GM23338 (cell line): ENCODE measurements at regions not wholly inside any gene's neighbourhood (a gene's known extent, or its start where the extent isn't known, plus 50 kb on each side); places are given as distances from the start of the nearest gene placed in this dataset.

Experiments
- ATAC-seq: fragments of 200-7000 bp; cut with Tn5 transposase; 3 replicates; pipeline ENCODE4 v1.9.1; 2020
- DNase-seq: peaks from one replicate; pipeline ENCODE4 v3.0.0-alpha.2; 2015; ENCODE audit warnings: low spot score
- H2AFZ ChIP-seq: fragments of 200-600 bp; sonication (generic); 2 replicates; pipeline ENCODE4 v1.8.0; 2016; ENCODE audit warnings: antibody characterized with exemption, mild to moderate bottlenecking, moderate library complexity
- H3F3A ChIP-seq: fragments of 200-600 bp; sonication (generic); replicated peaks from 2 replicates; pipeline ENCODE4 v1.8.0; 2017; ENCODE audit warnings: antibody characterized with exemption, mixed run types, low read depth
- H3K27ac ChIP-seq: fragments of 200-600 bp; sonication (generic); 2 replicates; pipeline ENCODE4 v1.6.1; 2016; ENCODE audit warnings: low read depth
- H3K27me3 ChIP-seq: fragments of 200-600 bp; sonication (generic); 2 replicates; pipeline ENCODE4 v1.8.0; 2016; ENCODE audit warnings: mild to moderate bottlenecking, mixed run types, moderate library complexity; ENCODE audit not compliant: insufficient read depth
- H3K36me3 ChIP-seq: fragments of 200-600 bp; sonication (generic); 2 replicates; pipeline ENCODE4 v1.8.0; 2016; ENCODE audit warnings: mild to moderate bottlenecking; ENCODE audit not compliant: insufficient read depth
- H3K4me1 ChIP-seq: fragments of 200-600 bp; sonication (generic); 2 replicates; pipeline ENCODE4 v1.8.0; 2016; ENCODE audit warnings: mild to moderate bottlenecking, moderate library complexity; ENCODE audit not compliant: insufficient read depth
- H3K4me2 ChIP-seq: fragments of 200-600 bp; sonication (generic); 2 replicates; pipeline ENCODE4 v1.7.1; 2017; ENCODE audit warnings: mixed run types
- H3K4me3 ChIP-seq: fragments of 200-600 bp; sonication (generic); 2 replicates; pipeline ENCODE4 v1.6.1; 2016; ENCODE audit warnings: mixed run types
- H3K79me2 ChIP-seq: fragments of 200-600 bp; sonication (generic); replicated peaks from 2 replicates; pipeline ENCODE4 v1.8.0; 2017; ENCODE audit warnings: mild to moderate bottlenecking; ENCODE audit not compliant: insufficient read depth
- H3K9me2 ChIP-seq: fragments of 200-600 bp; sonication (generic); 2 replicates; pipeline ENCODE4 v1.8.0; 2017; ENCODE audit not compliant: insufficient read depth
- H4K20me1 ChIP-seq: fragments of 200-600 bp; sonication (generic); replicated peaks from 2 replicates; pipeline ENCODE4 v1.8.0; 2017; ENCODE audit warnings: mild to moderate bottlenecking; ENCODE audit not compliant: insufficient read depth
- H3K27ac Mint-ChIP-seq: 2 replicates; pipeline ENCODE4 v1.8.0; 2020; ENCODE audit warnings: inconsistent platforms, mild to moderate bottlenecking, moderate library complexity, mixed read lengths
- H3K27me3 Mint-ChIP-seq: 3 replicates; pipeline ENCODE4 v1.8.0; 2022; ENCODE audit warnings: low read depth, mild to moderate bottlenecking, moderate library complexity, mixed read lengths, inconsistent platforms; ENCODE audit not compliant: insufficient read depth, poor library complexity
- H3K36me3 Mint-ChIP-seq: 3 replicates; pipeline ENCODE4 v1.8.0; 2021; ENCODE audit warnings: low read depth, mild to moderate bottlenecking, inconsistent platforms, moderate library complexity, mixed read lengths
- H3K4me1 Mint-ChIP-seq: 3 replicates; pipeline ENCODE4 v1.8.0; 2020; ENCODE audit warnings: mild to moderate bottlenecking, inconsistent platforms, mixed read lengths
- H3K4me3 Mint-ChIP-seq: 3 replicates; pipeline ENCODE4 v1.8.0; 2021; ENCODE audit warnings: moderate library complexity, mild to moderate bottlenecking, inconsistent platforms, mixed read lengths
- H3K9me3 Mint-ChIP-seq: 3 replicates; pipeline ENCODE4 v1.8.0; 2020; ENCODE audit warnings: moderate library complexity, mild to moderate bottlenecking, inconsistent platforms, mixed read lengths
- CREB1 ChIP-seq: fragments of 250-450 bp; sonication (Bioruptor Pico); IDR thresholded peaks from 2 replicates; pipeline ENCODE4 v1.5.0; 2020; ENCODE audit warnings: low read depth, mild to moderate bottlenecking, moderate library complexity
- ETS1 ChIP-seq: IDR thresholded peaks from 2 replicates; pipeline ENCODE4 v1.6.1; 2016; ENCODE audit warnings: antibody characterized with exemption
- EZH2 ChIP-seq: fragments of 200-600 bp; sonication (generic); IDR thresholded peaks from one replicate; pipeline ENCODE4 v1.8.0; 2017; ENCODE audit warnings: antibody characterized with exemption, mild to moderate bottlenecking, low read depth; ENCODE audit not compliant: unreplicated experiment
- EZH2phosphoT487 ChIP-seq: fragments of 200-600 bp; sonication (generic); IDR thresholded peaks from one replicate; pipeline ENCODE4 v1.8.1; 2018; ENCODE audit warnings: antibody characterized with exemption; ENCODE audit not compliant: unreplicated experiment
- JUNB ChIP-seq: IDR thresholded peaks from one replicate; pipeline ENCODE4 v1.6.1; 2016; ENCODE audit warnings: antibody characterized with exemption; ENCODE audit not compliant: unreplicated experiment
- NANOG ChIP-seq: IDR thresholded peaks from 2 replicates; pipeline ENCODE4 v1.6.1; 2016; ENCODE audit warnings: antibody characterized with exemption, borderline replicate concordance
- POLR2AphosphoS5 ChIP-seq: IDR thresholded peaks from 2 replicates; pipeline ENCODE4 v1.6.1; 2016; ENCODE audit warnings: antibody characterized with exemption, low read depth
- REST ChIP-seq: IDR thresholded peaks from one replicate; pipeline ENCODE4 v1.6.1; 2018; ENCODE audit warnings: antibody characterized with exemption; ENCODE audit not compliant: unreplicated experiment
- STAT1 ChIP-seq: IDR thresholded peaks from one replicate; pipeline ENCODE4 v1.6.1; 2016; ENCODE audit warnings: antibody characterized with exemption; ENCODE audit not compliant: unreplicated experiment
- ZNF114 ChIP-seq: fragments of 250-450 bp; sonication (Bioruptor Pico); IDR thresholded peaks from 2 replicates; pipeline ENCODE4 v1.5.0; 2020; ENCODE audit warnings: mild to moderate bottlenecking, moderate library complexity
- ZNF331 ChIP-seq: fragments of 250-450 bp; sonication (Bioruptor Pico); IDR thresholded peaks from 2 replicates; pipeline ENCODE4 v1.5.0; 2020; ENCODE audit warnings: low read depth, mild to moderate bottlenecking, moderate library complexity
- ZNF462 ChIP-seq: fragments of 250-450 bp; sonication (Bioruptor Pico); IDR thresholded peaks from 2 replicates; pipeline ENCODE4 v1.5.0; 2020; ENCODE audit warnings: mild to moderate bottlenecking, moderate library complexity

DNA sequence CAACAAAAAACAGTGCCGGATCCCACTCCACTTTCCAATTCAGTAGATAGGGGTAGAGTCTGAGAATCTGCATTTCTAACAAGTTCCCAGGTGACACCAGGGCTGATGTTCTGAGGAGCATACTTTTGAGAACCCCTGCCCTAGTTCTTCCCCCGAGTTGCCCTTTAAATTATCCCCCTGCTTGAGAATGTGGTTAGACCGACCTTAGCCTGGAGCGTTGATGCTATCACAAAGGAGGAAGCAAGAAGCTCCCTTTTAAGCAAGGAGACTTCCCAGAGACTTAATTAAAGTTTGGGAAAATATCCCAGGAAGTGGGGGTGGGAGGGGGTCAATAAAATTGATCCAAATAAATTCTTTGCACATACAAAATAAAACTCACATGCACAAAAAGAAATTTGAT is 485.9 kb downstream of the SMARCA1 start:
- Mint-ChIP-seq H3K9me3 (no peaks in the 10 kb centered on the region; the same call in 2 of the 3 replicates), H3K4me3 (no peak overlapping the region), H3K27me3 (peaks cover 2% of the 10 kb centered on the region), H3K36me3 (peaks cover 4% of the 10 kb centered on the region; the same call in 2 of the 3 replicates), H3K27ac (no peak overlapping the region), H3K4me1 (no peaks in the 10 kb centered on the region; the same call in 1 of the 3 replicates)
- DNase-seq (no peak), ATAC-seq (no peak)
- Histone ChIP-seq H3K4me3 (no peak overlapping the region), H3K9me2 (no peaks in the 10 kb centered on the region), H3F3A (no peaks in the 10 kb centered on the region), H2AFZ (no peak overlapping the region), H3K79me2 (no peaks in the 10 kb centered on the region), H3K27ac (no peak overlapping the region), H3K4me1 (no peaks in the 10 kb centered on the region), H3K27me3 (no peaks in the 10 kb centered on the region), H3K36me3 (no peaks in the 10 kb centered on the region), H3K4me2 (no peak overlapping the region), H4K20me1 (no peaks in the 10 kb centered on the region)
- TF ChIP-seq NANOG, result no peak

DNA sequence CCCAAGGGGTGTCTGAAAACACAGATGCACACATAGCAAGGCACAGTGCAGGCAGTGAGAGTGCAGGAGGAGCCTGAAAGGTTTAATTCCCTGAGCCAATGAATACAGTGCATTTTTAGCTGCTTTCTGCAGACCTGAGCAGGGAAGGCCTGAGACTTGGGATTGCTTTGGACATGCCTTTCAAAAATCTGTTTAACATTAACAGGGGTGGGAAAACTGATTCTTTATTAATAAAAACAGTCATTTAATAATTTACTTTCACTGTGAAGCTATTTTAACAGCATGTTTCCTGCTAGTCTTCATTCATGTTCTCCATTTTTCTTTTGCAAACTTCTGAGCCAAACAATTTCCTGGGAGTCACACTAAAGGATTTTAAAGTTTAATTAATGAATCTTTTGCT is 488.1 kb downstream of the SMARCA1 start:
- Histone ChIP-seq H3K4me1 (no peaks in the 10 kb centered on the region), H4K20me1 (no peaks in the 10 kb centered on the region), H3K4me2 (no peak overlapping the region), H3K27ac (no peak overlapping the region), H3K79me2 (no peaks in the 10 kb centered on the region), H3K9me2 (no peaks in the 10 kb centered on the region), H3K36me3 (no peaks in the 10 kb centered on the region), H2AFZ (no peak overlapping the region), H3K27me3 (no peaks in the 10 kb centered on the region), H3F3A (no peaks in the 10 kb centered on the region), H3K4me3 (no peak overlapping the region)
- no peaks in the 10 kb centered on the region; the same call in 1 of the 3 replicates for H3K4me1 Mint-ChIP-seq
- no peak for DNase-seq
- no peak overlapping the region for H3K4me3 Mint-ChIP-seq
- H3K9me3 Mint-ChIP-seq, result no peaks in the 10 kb centered on the region
- no peak for ATAC-seq
- no peak overlapping the region for H3K27ac Mint-ChIP-seq
- H3K27me3 Mint-ChIP-seq, result peaks cover 2% of the 10 kb centered on the region
- H3K36me3 Mint-ChIP-seq, result peaks cover 3% of the 10 kb centered on the region; the same call in 1 of the 3 replicates
- TF ChIP-seq EZH2phosphoT487 (no peak), STAT1 (no peak), ZNF331 (no peak), POLR2AphosphoS5 (no peak), ZNF114 (CRISPR knock-in tag) (no peak), ETS1 (no peak), JUNB (no peak), ZNF462 (no peak), CREB1 (CRISPR knock-in tag) (no peak), REST (no peak), EZH2 (no peak)
